DMS114 treated with DMSO at 0.1 percent for 48 hours (cell line): ENCODE measurements at regions not wholly inside any gene's neighbourhood (a gene's known extent, or its start where the extent isn't known, plus 50 kb on each side); places are given as distances from the start of the nearest gene placed in this dataset.

Source experiments
- DNase-seq: peaks from one replicate; lab custom pipeline; 2025; ENCODE audit not compliant: unreplicated experiment; lab: John Stamatoyannopoulos, UW

DNA sequence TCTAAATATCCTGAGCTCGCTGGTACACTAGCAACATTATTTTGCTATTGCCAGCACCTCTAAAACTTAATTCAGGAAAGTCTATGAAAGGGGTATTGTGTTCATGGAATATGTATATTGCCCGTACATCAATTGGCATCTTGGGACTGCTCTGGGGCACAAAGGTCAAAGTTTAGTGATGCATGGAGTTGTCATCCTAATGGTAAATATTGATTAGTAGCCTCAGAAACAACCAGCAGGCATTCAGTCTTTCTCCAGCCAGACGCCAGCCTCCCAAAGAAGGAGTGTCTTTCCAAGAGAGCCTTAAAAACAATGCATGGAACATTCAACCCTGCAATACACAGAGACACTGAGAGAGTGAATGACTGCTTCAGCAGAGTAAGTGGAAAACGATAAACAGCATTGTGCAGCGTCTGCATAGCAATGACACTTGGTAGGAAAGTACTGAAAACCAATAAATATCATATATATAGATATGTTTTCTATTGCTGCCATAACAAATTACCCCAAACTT is 377.3 kb downstream of the SHQ1 start:
- no peak for DNase-seq

GRCh38 chr3:72465853-72466252 is 382.4 kb downstream of the SHQ1 start:
- DNase-seq = no peak

- no peak for DNase-seq
Observed at GRCh38 chr3:72463083-72463482, 385.2 kb downstream of the SHQ1 start.

- no peak for DNase-seq
Observed at GRCh38 chr3:72462595-72463011, 385.6 kb downstream of the SHQ1 start.

DNA sequence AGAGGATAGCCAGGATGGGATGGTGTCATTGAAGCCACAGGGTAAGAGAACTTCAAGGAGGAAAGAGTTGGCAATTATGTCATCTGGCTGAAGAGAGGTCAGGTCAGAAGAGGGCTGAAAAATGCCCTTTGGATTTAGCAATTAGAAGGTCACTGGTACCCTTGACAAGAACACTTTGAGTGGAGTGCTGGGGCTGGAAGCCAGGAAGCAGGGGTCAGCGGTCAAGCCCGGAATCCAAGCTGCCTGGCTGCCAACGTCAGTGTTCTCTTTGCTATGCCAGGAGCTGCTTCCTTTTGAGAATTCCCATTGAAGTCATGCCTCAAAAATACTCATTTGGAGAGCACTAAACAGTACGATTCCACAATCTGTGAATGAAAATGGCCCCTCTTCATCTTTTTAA is 386.5 kb downstream of the SHQ1 start:
- DNase-seq = no peak

DNA sequence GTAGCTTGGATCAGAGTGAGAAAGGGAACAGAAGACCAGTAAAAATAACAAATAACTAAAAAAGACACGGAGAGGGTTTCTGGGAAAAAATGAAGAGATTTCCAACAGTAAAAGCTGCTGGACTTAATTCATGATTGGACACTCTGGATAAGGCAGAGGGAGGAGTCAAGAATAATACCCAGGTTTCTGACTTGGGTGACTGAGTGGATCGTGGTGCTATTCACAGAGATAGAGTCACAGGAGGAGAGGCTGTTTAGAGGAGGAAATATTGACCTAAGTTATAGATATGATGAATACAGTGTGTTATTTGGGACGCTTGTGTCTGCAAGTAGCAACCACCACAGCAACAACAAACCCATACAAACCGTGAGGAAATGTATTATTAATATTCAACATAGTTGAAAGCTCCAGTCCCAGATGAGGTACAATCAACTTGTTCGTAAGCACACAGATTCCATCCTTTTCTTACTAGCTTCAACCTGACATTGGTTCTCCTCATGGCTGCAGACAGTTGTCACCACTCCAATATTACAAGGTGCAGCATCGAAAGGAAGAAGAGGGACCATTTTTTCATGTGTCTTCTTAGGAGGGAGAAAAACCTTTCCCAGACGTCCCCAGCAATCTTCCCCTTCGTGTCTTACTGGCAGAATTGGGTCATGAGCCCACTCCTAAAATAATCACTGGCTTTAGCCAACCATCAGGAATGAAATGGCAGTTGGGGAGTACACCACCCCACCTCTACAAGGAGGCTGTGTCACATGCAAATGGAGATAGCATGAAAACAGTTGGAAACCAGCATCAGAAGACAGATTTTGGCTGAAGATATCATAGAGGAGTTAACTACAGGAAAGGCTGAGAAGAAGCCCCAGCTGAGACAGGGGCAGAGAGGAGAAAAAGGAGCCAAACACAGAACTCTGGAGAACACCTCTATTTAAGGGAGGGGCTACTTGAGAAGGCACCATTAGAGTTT is 387.8 kb downstream of the SHQ1 start:
- no peak for DNase-seq

GRCh38 chr3:72459588-72459987 is 388.7 kb downstream of the SHQ1 start:
- no peak for DNase-seq

- DNase-seq = no peak
Observed at GRCh38 chr3:72458375-72458774, 389.9 kb downstream of the SHQ1 start.

DNA sequence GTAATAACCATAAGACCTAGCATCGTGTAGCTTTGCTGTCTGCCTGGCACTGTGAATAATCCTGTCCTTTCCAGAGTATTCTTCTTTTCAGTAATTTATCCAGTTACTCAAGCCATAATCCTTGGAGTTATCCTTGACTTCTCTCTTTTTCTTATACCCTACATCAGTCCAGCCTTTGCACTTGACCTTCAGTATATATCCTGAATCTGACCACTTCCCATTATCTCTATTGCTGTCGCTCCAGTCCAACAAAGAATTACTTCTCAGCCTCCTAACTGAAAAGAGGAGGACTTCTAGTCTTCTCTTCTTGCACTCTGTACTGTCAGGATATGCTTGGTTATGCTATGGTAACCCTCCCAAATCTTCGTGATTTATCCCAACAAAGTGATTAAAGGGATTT is 393.8 kb downstream of the SHQ1 start:
- DNase-seq = no peak

GRCh38 chr3:72453706-72454105 is 394.5 kb downstream of the SHQ1 start:
- DNase-seq = no peak

- DNase-seq = no peak
Observed at GRCh38 chr3:72452745-72453144, 395.5 kb downstream of the SHQ1 start.

DNA sequence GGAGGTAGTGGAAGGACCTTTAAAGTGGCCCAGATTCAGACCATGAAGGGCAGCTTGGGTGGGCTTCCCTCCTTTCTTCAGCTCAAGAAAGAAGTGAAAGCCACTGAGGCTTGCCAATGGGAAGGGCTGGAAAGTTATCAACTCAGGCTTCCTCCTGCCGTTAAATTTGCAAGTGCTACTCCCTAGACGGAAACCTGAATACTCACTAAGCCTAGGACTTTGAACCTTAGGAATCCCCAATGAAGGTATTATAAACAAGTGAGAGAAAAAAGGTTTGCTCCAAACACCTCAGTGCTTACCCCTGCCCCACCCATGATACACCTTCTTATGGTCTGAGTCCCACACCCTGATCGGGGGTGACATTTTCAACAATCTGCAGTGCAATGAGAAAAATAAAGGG is 396.4 kb downstream of the SHQ1 start:
- no peak for DNase-seq

GRCh38 chr3:72449551-72449950 is 398.7 kb downstream of the SHQ1 start:
- DNase-seq = no peak

DNA sequence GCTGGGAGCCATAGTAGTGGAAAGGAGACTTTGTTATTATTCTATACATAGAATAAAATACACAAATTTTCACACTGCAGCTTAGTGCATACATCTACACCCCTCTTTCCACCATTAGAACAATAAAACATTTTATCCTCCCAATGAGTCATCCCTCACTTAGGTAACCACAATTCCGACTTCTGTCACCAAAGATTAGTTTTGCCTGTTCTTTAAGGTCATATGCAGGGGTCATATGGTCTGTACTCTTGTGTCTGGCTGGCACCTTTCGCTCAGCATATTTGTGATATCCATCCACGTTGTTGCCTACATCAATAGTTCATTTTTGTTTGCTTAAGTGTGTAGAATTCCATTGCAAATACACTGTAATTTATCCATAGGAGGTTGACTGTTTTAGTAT is 399.4 kb downstream of the SHQ1 start:
- no peak for DNase-seq

GRCh38 chr3:72448375-72448823 is 399.8 kb downstream of the SHQ1 start:
- no peak for DNase-seq

- peak; percentile 36 for DNase-seq
Observed at GRCh38 chr3:72447059-72447946, 400.9 kb downstream of the SHQ1 start.

DNA sequence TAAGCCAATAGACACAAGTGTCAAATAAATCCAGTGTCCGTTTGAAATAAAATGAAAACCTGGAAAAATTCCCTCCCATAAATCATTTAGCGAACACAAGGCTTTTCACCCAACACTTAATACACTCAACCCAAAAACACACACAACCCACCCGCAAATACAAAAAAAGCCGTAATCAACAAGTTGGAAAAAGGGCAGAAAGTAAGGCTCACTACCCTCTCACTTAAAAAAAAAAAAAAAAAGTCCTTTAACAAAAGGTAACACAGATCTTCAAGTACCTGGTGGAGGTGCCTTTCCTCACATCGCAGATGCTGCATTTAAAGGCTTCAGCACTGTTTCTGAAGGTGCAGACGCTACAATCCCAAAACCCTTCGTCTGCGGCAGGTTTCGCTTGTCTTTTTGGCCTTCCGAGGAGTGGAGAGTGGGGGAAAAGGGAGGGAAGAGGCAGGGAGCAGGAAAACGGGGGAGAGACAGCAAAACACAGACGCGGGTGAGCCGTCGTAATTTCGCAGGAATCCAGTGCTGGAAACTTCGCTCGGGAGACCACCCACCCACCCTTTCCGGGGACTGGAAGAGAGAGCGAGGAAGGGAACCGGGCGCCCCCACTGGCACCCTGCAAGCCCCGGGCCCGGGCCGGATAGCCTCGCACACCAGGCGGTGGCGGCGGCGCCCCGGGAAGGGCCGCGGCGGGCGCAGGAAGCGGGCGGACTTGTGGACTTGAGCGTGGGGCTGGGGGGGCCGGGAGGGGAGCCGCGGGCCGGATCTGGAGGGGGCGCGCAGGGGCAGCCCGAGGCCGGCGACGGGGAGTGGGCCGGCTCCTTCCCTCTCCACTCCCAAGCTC is 401.8 kb downstream of the SHQ1 start, which contains the start of gene RYBP:
RYBP (minus strand) TSS at position 404 of the 841 bp plus-strand sequence.
- DNase-seq = no peak

- no peak for DNase-seq
Observed at GRCh38 chr3:72445827-72446217, 402.4 kb downstream of the SHQ1 start.

DNA sequence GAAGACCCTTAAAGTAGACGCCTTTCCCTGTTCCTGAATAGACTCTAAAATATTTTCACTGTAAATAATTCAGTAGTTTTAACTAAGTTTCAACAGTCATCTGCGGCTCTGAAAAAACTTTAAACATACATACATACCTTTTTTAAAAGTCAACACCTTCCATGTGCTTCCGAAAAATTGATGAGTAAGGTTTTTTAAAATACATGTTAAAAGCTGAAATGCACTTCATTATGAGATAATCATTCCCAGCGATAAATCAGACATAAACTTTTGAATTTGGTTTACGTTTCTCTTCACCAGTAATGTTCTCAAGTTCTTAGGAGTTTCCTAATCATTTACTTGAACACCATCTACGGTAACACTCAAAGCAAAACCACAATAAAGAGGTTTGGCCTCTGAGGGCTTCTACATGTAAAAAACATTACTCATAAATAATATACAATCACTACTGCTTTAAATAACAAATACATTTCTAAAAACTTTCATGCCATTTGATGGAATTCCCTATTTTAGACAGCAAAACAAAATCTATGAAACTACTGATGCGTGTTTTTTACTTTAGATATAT is 403.5 kb downstream of the SHQ1 start:
- no peak for DNase-seq

- DNase-seq = no peak
Observed at GRCh38 chr3:72442759-72443158, 405.5 kb downstream of the SHQ1 start.
